Aorta (tissue), 5 donors: ENCODE measurements at regions not wholly inside any gene's neighbourhood (a gene's known extent, or its start where the extent isn't known, plus 50 kb on each side); places are given as distances from the start of the nearest gene placed in this dataset.

Experiments
- ATAC-seq: fragments of 200-7000 bp; cut with Tn5 transposase; one replicate; pipeline ENCODE4 v1.9.1; 2022; ENCODE audit warnings: moderate library complexity; ENCODE audit not compliant: low FRiP score
- DNase-seq, 2 donors: peaks; one replicate each; pipeline ENCODE4 v3.0.0-alpha.2; 2020
- H3K27ac ChIP-seq, 2 donors: one replicate each; pipeline ENCODE4 v1.5.1; 2013; ENCODE audit warnings: low read length in 2 of 2, mild to moderate bottlenecking in 2 of 2, moderate library complexity in 2 of 2, control low read depth in 1 of 2, inconsistent platforms in 1 of 2, low read depth in 1 of 2
- H3K27me3 ChIP-seq, 2 donors: one replicate each; pipeline ENCODE4 v1.6.1; 2013; ENCODE audit warnings: control low read depth in 1 of 2, low read length in 1 of 2, mild to moderate bottlenecking in 1 of 2, moderate library complexity in 1 of 2; ENCODE audit not compliant: insufficient read depth in 2 of 2, control insufficient read depth in 1 of 2
- H3K36me3 ChIP-seq, 2 donors: one replicate each; pipeline ENCODE4 v1.6.1; 2013; ENCODE audit warnings: control low read depth in 1 of 2, low read length in 1 of 2, mild to moderate bottlenecking in 1 of 2; ENCODE audit not compliant: insufficient read depth in 2 of 2, control insufficient read depth in 1 of 2
- H3K4me1 ChIP-seq, 2 donors: one replicate each; pipeline ENCODE4 v1.6.1; 2013; ENCODE audit warnings: low read length in 2 of 2, control low read depth in 1 of 2, mild to moderate bottlenecking in 1 of 2, moderate library complexity in 1 of 2; ENCODE audit not compliant: insufficient read depth in 2 of 2, control insufficient read depth in 1 of 2
- H3K4me3 ChIP-seq, 2 donors: one replicate each; pipeline ENCODE4 v1.5.1; 2013; ENCODE audit warnings: low read length in 2 of 2, control low read depth in 1 of 2, mild to moderate bottlenecking in 1 of 2
- H3K9me3 ChIP-seq: one replicate; pipeline ENCODE4 v1.6.1; 2013; ENCODE audit warnings: mild to moderate bottlenecking, low read length; ENCODE audit not compliant: control insufficient read depth
- WGBS, 2 donors: extraction: QIAGEN DNeasy Blood & Tissue Kit; methylation state at CpG; one replicate each; pipeline ENCODE4 v1.1.7; 2013; 5-methylcytosine and 5-hydroxymethylcytosine counted together
- intact Hi-C, 2 donors: fragments of 100-400 bp; cut with DNase I; formaldehyde crosslinking; loops; one replicate each; pipeline versions ENCODE4 v1.14.2 to v1.15.0; 2022
- donor health status: healthy with polysubstance abuse.
- donor health status: Bipolar disorder and iron deficiency.
- donor health status: DM: no; HTN: no; CAD: no.
- donor health status: DM: no; HTN: no; CAD: no.
- donor health status: DM: yes; HTN: yes; CAD: no.

GRCh38 chr4:177582992-177583391 is 140.8 kb upstream of the AGA start:
- no peak for DNase-seq
- ATAC-seq = no peak
- H3K27me3 ChIP-seq = no peaks in the 10 kb centered on the region
- intact Hi-C loops = no loop called here
- no peaks in the 10 kb centered on the region for H3K36me3 ChIP-seq
- H3K27ac ChIP-seq = no peak overlapping the region
- no peaks in the 10 kb centered on the region for H3K4me1 ChIP-seq
- H3K9me3 ChIP-seq = no peaks in the 10 kb centered on the region
- no peak overlapping the region for H3K4me3 ChIP-seq

GRCh38 chr4:177587989-177588388 is 145.8 kb upstream of the AGA start:
- ATAC-seq (no peak), DNase-seq (no peak)
- WGBS, 2 donors = 70 to 93% methylated on average over 2 of the region's 2 CpGs
- Histone ChIP-seq H3K27me3 (no peaks in the 10 kb centered on the region), H3K27ac (no peak overlapping the region), H3K4me3 (no peak overlapping the region), H3K4me1 (no peaks in the 10 kb centered on the region), H3K9me3 (no peaks in the 10 kb centered on the region), H3K36me3 (no peaks in the 10 kb centered on the region)
- intact Hi-C loops = no loop called here

- WGBS, 2 donors = 95 to 98% methylated on average over 2 of the region's 2 CpGs
These were observed 153.1 kb upstream of the AGA start for GRCh38 chr4:177595386-177595785.

GRCh38 chr4:177596035-177596434 is 153.8 kb upstream of the AGA start:
- ATAC-seq (no peak), DNase-seq (peak; percentile 43 to 58)
- H3K36me3 ChIP-seq = no peaks in the 10 kb centered on the region
- no peaks in the 10 kb centered on the region for H3K4me1 ChIP-seq
- 48 to 51% methylated on average over 4 of the region's 4 CpGs for whole genome bisulfite sequencing, 2 donors
- no peaks in the 10 kb centered on the region for H3K27me3 ChIP-seq
- no peak overlapping the region for H3K4me3 ChIP-seq
- intact Hi-C loops = no loop called here
- H3K27ac ChIP-seq = no peak overlapping the region
- H3K9me3 ChIP-seq = no peaks in the 10 kb centered on the region

More at GRCh38 chr4:177595386-177595785, 153.1 kb upstream of the AGA start:
- Histone ChIP-seq H3K4me3 (no peak overlapping the region), H3K4me1 (no peaks in the 10 kb centered on the region), H3K27ac (no peak overlapping the region), H3K27me3 (no peaks in the 10 kb centered on the region), H3K9me3 (no peaks in the 10 kb centered on the region), H3K36me3 (no peaks in the 10 kb centered on the region)
- no peak for DNase-seq
- no peak for ATAC-seq
- intact Hi-C loops = no loop called here

GRCh38 chr4:177596991-177597390 is 154.8 kb upstream of the AGA start:
- no peaks in the 10 kb centered on the region for H3K36me3 ChIP-seq
- intact Hi-C loops = no loop called here
- DNase-seq (no peak), ATAC-seq (no peak)
- no peaks in the 10 kb centered on the region for H3K9me3 ChIP-seq
- no peaks in the 10 kb centered on the region for H3K4me1 ChIP-seq
- H3K27me3 ChIP-seq = no peaks in the 10 kb centered on the region
- 94 to 95% methylated on average over 7 of the region's 7 CpGs for WGBS, 2 donors
- no peak overlapping the region for H3K27ac ChIP-seq
- no peak overlapping the region for H3K4me3 ChIP-seq

GRCh38 chr4:177605252-177605651 is 163.0 kb upstream of the AGA start:
- Histone ChIP-seq H3K4me1 (no peaks in the 10 kb centered on the region), H3K27ac (no peak overlapping the region), H3K27me3 (no peaks in the 10 kb centered on the region), H3K36me3 (no peaks in the 10 kb centered on the region), H3K4me3 (no peak overlapping the region), H3K9me3 (no peaks in the 10 kb centered on the region)
- no peak for DNase-seq
- 20 to 41% methylated on average over 1 of the region's 1 CpG for WGBS, 2 donors
- ATAC-seq = no peak
- intact Hi-C loops = no loop called here

- H3K9me3 ChIP-seq = no peaks in the 10 kb centered on the region
- no peak overlapping the region for H3K4me3 ChIP-seq
- H3K27ac ChIP-seq = no peak overlapping the region
- ATAC-seq (peak; percentile 48), DNase-seq (no peak)
- H3K4me1 ChIP-seq = no peaks in the 10 kb centered on the region
- H3K27me3 ChIP-seq = no peaks in the 10 kb centered on the region
- intact Hi-C loops = no loop called here
- no peaks in the 10 kb centered on the region for H3K36me3 ChIP-seq
- WGBS, 2 donors = 96 to 97% methylated on average over 28 of the region's 28 CpGs
These were observed 164.9 kb upstream of the AGA start for GRCh38 chr4:177607111-177607573.

- no peaks in the 10 kb centered on the region for H3K36me3 ChIP-seq
- WGBS, 2 donors = 62 to 64% methylated on average over 5 of the region's 5 CpGs
- ATAC-seq (no peak), DNase-seq (no peak)
- no peaks in the 10 kb centered on the region for H3K9me3 ChIP-seq
- no peak overlapping the region for H3K4me3 ChIP-seq
- H3K27me3 ChIP-seq = no peaks in the 10 kb centered on the region
- intact Hi-C loops = no loop called here
- H3K4me1 ChIP-seq = no peaks in the 10 kb centered on the region
- H3K27ac ChIP-seq = no peak overlapping the region
These were observed 169.9 kb upstream of the AGA start for GRCh38 chr4:177611974-177612664.

GRCh38 chr4:177612684-177613083 is 170.4 kb upstream of the AGA start:
- no peak for DNase-seq
- 6 to 10% methylated on average over 2 of the region's 2 CpGs for WGBS, 2 donors
- intact Hi-C loops = no loop called here
- Histone ChIP-seq H3K9me3 (no peaks in the 10 kb centered on the region), H3K4me3 (no peak overlapping the region), H3K27me3 (no peaks in the 10 kb centered on the region), H3K36me3 (no peaks in the 10 kb centered on the region), H3K4me1 (no peaks in the 10 kb centered on the region), H3K27ac (no peak overlapping the region)
- ATAC-seq = no peak
